ENCODE measurements at regions not wholly inside any gene's neighbourhood (a gene's known extent, or its start where the extent isn't known, plus 50 kb on each side); places are given as distances from the start of the nearest gene placed in this dataset.
"Not testable (repeated sequence)": the region's sequence is repeated elsewhere in the genome, so short reads cannot be mapped to it uniquely, and the experiment has no call there.

DNA sequence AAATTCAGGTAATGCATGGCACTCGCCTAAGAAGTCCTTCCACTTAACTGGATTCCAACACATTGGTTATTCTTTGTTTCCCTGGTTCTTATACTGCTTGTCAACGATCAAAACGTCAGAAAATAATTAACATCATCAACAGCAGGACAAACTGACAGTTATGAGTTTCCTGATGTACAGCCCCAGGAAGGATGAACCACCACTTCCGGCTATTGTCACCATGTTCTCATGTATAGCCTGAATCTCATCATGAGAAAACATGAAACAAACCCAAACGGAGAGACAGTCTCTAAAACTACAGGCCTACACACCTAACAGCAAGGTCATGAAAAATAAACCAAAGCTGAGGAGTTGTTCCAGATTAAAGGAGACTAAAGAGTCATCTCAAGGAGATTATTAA lies 60.5 kb upstream of the FBXO28 start:
- H3K4me1 ChIP-seq: no peaks in the 10 kb centered on the region
- Mint-ChIP-seq H3K4me1 (peaks cover 2% of the 10 kb centered on the region), H3K36me3 (no peaks in the 10 kb centered on the region), H3K9me3 (no peaks in the 10 kb centered on the region), H3K27me3 (ENCODE audit: insufficient read depth, low read depth) (no peaks in the 10 kb centered on the region), H3K4me3 (no peak overlapping the region), H3K27ac (no peak overlapping the region)
- no peaks in the 10 kb centered on the region for H4K20me1 ChIP-seq (ENCODE audit: low read depth)
- no peak for DNase-seq (ENCODE audit: low spot score)
- H2AFZ ChIP-seq (replicated peaks): no peak overlapping the region
- H3K9me3 ChIP-seq (ENCODE audit: low read depth): no peaks in the 10 kb centered on the region
- no peaks in the 10 kb centered on the region for H3F3A ChIP-seq (ENCODE audit: low read depth)
- H3K36me3 ChIP-seq: no peaks in the 10 kb centered on the region
- no peak overlapping the region for H3K27ac ChIP-seq
- no peaks in the 10 kb centered on the region for H3K79me2 ChIP-seq (ENCODE audit: low read depth)
- H3K27me3 ChIP-seq: no peaks in the 10 kb centered on the region
- H3K9ac ChIP-seq: no peak overlapping the region
- no peak for TF ChIP-seq EZH2 (IDR thresholded peaks at IDR 0.05)
- TF ChIP-seq, protein P1, sequence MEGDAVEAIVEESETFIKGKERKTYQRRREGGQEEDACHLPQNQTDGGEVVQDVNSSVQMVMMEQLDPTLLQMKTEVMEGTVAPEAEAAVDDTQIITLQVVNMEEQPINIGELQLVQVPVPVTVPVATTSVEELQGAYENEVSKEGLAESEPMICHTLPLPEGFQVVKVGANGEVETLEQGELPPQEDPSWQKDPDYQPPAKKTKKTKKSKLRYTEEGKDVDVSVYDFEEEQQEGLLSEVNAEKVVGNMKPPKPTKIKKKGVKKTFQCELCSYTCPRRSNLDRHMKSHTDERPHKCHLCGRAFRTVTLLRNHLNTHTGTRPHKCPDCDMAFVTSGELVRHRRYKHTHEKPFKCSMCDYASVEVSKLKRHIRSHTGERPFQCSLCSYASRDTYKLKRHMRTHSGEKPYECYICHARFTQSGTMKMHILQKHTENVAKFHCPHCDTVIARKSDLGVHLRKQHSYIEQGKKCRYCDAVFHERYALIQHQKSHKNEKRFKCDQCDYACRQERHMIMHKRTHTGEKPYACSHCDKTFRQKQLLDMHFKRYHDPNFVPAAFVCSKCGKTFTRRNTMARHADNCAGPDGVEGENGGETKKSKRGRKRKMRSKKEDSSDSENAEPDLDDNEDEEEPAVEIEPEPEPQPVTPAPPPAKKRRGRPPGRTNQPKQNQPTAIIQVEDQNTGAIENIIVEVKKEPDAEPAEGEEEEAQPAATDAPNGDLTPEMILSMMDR (IDR thresholded peaks at IDR 0.05): no peak
- TF ChIP-seq EZH2phosphoT487 (IDR thresholded peaks at IDR 0.05): no peak
- no peak overlapping the region for H3K4me2 ChIP-seq
- no peak overlapping the region for H3K4me3 ChIP-seq

DNA sequence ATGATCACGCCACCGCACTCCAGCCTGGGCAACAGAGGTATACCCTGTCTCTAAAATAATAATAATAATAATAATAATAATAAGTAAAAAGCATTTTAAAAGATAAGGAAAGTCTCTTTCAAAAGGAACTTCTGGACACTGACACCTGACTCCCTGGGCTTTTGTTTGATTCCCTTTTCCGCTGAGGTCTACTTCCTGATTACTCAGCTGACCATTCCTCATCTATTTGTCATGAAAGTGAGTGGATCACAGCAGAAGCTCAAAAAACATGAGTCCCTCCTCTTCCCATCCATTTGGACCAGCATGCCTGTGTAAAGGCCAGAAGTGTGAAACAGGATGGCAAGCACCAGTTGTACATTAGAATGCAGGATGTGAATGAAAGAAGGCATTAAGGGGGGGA lies 61.1 kb upstream of the FBXO28 start:
- H3K9me3 Mint-ChIP-seq: peaks cover 3% of the 10 kb centered on the region
- H3F3A ChIP-seq (ENCODE audit: low read depth): no peaks in the 10 kb centered on the region
- peaks cover 2% of the 10 kb centered on the region for H3K4me1 Mint-ChIP-seq
- no peak overlapping the region for H3K9ac ChIP-seq
- H3K4me2 ChIP-seq: no peak overlapping the region
- H3K27ac ChIP-seq: no peak overlapping the region
- H4K20me1 ChIP-seq (ENCODE audit: low read depth): no peaks in the 10 kb centered on the region
- no peaks in the 10 kb centered on the region for H3K36me3 ChIP-seq
- no peaks in the 10 kb centered on the region for H3K4me1 ChIP-seq
- no peaks in the 10 kb centered on the region for H3K36me3 Mint-ChIP-seq
- no peak overlapping the region for H3K27ac Mint-ChIP-seq
- H3K4me3 Mint-ChIP-seq: no peak overlapping the region
- no peaks in the 10 kb centered on the region for H3K79me2 ChIP-seq (ENCODE audit: low read depth)
- TF ChIP-seq EZH2phosphoT487 (IDR thresholded peaks at IDR 0.05): no peak
- no peak for TF ChIP-seq EZH2 (IDR thresholded peaks at IDR 0.05)
- TF ChIP-seq, protein P1 (IDR thresholded peaks at IDR 0.05): no peak
- H3K27me3 ChIP-seq: no peaks in the 10 kb centered on the region
- H3K27me3 Mint-ChIP-seq (ENCODE audit: insufficient read depth, low read depth): no peaks in the 10 kb centered on the region
- DNase-seq (ENCODE audit: low spot score): no peak
- H2AFZ ChIP-seq (replicated peaks): no peak overlapping the region
- no peaks in the 10 kb centered on the region for H3K9me3 ChIP-seq (ENCODE audit: low read depth)
- H3K4me3 ChIP-seq: no peak overlapping the region

DNA sequence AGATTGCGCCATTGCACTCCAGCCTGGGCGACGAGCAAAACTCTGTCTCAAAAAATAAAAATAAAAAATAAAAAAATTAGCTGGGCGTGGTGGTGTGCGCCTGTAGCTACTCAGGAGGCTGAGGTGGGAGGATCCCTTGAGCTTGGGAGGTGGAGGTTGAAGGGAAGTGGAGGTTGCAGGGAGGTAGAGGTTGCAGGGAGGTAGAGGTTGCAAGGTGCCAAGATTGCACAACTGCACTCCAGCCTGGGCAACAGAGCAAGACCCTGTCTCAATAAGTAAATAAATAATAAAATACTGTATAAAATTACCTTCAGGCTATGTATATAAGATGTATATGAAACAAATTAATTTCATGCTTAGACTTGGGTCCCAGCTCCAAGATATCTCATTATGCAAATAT lies 62.1 kb upstream of the FBXO28 start:
- H3K4me1 ChIP-seq; DNase-seq (ENCODE audit: low spot score); H3K4me2 ChIP-seq; H3K27ac ChIP-seq; H3K36me3 Mint-ChIP-seq; H2AFZ ChIP-seq (replicated peaks); H3K27ac Mint-ChIP-seq; H3K9ac ChIP-seq; H3K9me3 Mint-ChIP-seq; H3K4me1 Mint-ChIP-seq; H3K9me3 ChIP-seq (ENCODE audit: low read depth); H3F3A ChIP-seq (ENCODE audit: low read depth); H3K79me2 ChIP-seq (ENCODE audit: low read depth); H4K20me1 ChIP-seq (ENCODE audit: low read depth); H3K4me3 Mint-ChIP-seq; H3K36me3 ChIP-seq; H3K4me3 ChIP-seq; H3K27me3 ChIP-seq; H3K27me3 Mint-ChIP-seq (ENCODE audit: insufficient read depth, low read depth): not testable (repeated sequence)

DNA sequence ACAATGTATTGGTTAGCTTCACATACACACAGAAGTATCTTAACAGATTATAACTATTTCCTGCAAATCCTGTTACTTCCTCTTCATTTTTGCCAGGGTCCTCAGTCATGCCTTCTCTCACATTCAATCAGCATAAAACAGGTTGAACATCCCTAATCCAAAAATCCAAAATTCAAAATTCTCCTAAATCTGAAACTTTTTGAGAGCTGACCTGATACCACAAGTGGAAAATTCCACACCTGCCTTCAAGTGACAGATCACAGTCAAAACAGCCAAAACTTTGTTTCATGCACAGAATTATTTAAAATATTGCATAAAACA lies 62.9 kb upstream of the FBXO28 start:
- Histone ChIP-seq H3K4me1 (no peaks in the 10 kb centered on the region), H3K4me3 (no peak overlapping the region), H3K9ac (no peak overlapping the region), H3K79me2 (ENCODE audit: low read depth) (no peaks in the 10 kb centered on the region), H3F3A (ENCODE audit: low read depth) (no peaks in the 10 kb centered on the region), H3K36me3 (no peaks in the 10 kb centered on the region), H4K20me1 (ENCODE audit: low read depth) (no peaks in the 10 kb centered on the region), H3K9me3 (ENCODE audit: low read depth) (no peaks in the 10 kb centered on the region), H3K27ac (no peak overlapping the region), H2AFZ (replicated peaks) (no peak overlapping the region), H3K4me2 (no peak overlapping the region), H3K27me3 (no peaks in the 10 kb centered on the region)
- Mint-ChIP-seq H3K4me3 (no peak overlapping the region), H3K4me1 (no peaks in the 10 kb centered on the region), H3K36me3 (no peaks in the 10 kb centered on the region), H3K27ac (no peak overlapping the region), H3K9me3 (peaks cover 3% of the 10 kb centered on the region), H3K27me3 (ENCODE audit: insufficient read depth, low read depth) (no peaks in the 10 kb centered on the region)
- DNase-seq (ENCODE audit: low spot score): no peak
- TF ChIP-seq, protein P1 (IDR thresholded peaks at IDR 0.05): no peak
- no peak for TF ChIP-seq EZH2 (IDR thresholded peaks at IDR 0.05)
- no peak for TF ChIP-seq EZH2phosphoT487 (IDR thresholded peaks at IDR 0.05)

All from neural progenitor cell (in vitro differentiated cells).